AG10803 (cell line): ENCODE measurements at regions not wholly inside any gene's neighbourhood (a gene's known extent, or its start where the extent isn't known, plus 50 kb on each side); places are given as distances from the start of the nearest gene placed in this dataset.

Experiments used
- DNase-seq: peaks from one replicate; pipeline ENCODE4 v3.0.0; 2010; ENCODE audit warnings: low read depth
- H3K4me3 ChIP-seq: 2 replicates; pipeline ENCODE4 v1.5.1; 2011; ENCODE audit warnings: mild to moderate bottlenecking, low read length, control low read depth
- TF ChIP-seq, protein P1 (sequence below): conservative IDR thresholded peaks from 2 replicates; pipeline ENCODE4 v1.5.1; 2011; ENCODE audit warnings: mild to moderate bottlenecking, low read length, control low read depth, inconsistent platforms

GRCh38 chr9:13383216-13383615 lies 103.7 kb upstream of the MPDZ start:
- no peak for DNase-seq
- no peak overlapping the region for H3K4me3 ChIP-seq
- TF ChIP-seq, protein P1, sequence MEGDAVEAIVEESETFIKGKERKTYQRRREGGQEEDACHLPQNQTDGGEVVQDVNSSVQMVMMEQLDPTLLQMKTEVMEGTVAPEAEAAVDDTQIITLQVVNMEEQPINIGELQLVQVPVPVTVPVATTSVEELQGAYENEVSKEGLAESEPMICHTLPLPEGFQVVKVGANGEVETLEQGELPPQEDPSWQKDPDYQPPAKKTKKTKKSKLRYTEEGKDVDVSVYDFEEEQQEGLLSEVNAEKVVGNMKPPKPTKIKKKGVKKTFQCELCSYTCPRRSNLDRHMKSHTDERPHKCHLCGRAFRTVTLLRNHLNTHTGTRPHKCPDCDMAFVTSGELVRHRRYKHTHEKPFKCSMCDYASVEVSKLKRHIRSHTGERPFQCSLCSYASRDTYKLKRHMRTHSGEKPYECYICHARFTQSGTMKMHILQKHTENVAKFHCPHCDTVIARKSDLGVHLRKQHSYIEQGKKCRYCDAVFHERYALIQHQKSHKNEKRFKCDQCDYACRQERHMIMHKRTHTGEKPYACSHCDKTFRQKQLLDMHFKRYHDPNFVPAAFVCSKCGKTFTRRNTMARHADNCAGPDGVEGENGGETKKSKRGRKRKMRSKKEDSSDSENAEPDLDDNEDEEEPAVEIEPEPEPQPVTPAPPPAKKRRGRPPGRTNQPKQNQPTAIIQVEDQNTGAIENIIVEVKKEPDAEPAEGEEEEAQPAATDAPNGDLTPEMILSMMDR, result no peak

DNA sequence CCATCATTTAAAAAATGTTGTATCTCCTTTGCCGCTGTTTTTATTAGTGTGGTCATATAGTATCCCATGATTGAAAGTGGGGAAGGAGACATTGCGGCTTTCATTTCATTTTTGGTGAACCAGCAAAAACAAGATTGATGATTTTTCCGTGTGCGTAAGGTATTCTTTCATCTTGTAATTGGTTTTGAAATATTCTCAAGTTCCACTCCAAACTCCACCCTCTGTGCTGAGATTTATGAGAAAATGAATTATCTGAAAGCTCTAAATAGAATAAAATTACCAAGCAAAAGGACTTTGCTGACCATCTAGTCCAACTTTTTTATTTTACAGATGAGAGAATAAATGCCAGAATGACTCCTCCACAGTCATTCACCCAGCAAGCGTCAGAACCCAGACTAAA lies 103.1 kb upstream of the MPDZ start:
- TF ChIP-seq, protein P1, result no peak
- DNase-seq, result no peak
- no peak overlapping the region for H3K4me3 ChIP-seq

DNA sequence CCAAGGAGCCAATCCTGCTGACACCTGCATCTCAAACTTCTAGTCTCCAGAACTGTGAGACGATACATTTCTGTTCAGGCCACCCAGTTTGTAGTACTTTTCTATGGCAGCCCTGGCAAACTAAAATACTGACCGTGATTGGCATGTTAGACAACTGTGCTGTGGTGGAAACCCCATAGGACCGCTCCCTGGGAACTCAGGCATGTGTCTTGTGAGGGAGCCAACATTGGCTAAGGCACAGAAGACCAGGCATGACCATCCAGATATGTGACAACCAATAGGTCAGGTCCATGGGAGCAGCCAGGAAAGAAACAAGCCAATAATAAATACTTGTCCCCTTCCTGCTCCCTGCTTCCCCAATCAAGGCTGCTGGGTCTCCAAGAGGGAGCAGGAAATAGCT lies 101.4 kb upstream of the MPDZ start:
- no peak overlapping the region for H3K4me3 ChIP-seq
- DNase-seq, result no peak

GRCh38 chr9:13378154-13378553 lies 98.7 kb upstream of the MPDZ start:
- TF ChIP-seq, protein P1, result no peak
- DNase-seq, result peak; percentile 85
- H3K4me3 ChIP-seq, result no peak overlapping the region

More for the DNA sequence above, 101.4 kb upstream of the MPDZ start:
- TF ChIP-seq, protein P1, result no peak

DNA sequence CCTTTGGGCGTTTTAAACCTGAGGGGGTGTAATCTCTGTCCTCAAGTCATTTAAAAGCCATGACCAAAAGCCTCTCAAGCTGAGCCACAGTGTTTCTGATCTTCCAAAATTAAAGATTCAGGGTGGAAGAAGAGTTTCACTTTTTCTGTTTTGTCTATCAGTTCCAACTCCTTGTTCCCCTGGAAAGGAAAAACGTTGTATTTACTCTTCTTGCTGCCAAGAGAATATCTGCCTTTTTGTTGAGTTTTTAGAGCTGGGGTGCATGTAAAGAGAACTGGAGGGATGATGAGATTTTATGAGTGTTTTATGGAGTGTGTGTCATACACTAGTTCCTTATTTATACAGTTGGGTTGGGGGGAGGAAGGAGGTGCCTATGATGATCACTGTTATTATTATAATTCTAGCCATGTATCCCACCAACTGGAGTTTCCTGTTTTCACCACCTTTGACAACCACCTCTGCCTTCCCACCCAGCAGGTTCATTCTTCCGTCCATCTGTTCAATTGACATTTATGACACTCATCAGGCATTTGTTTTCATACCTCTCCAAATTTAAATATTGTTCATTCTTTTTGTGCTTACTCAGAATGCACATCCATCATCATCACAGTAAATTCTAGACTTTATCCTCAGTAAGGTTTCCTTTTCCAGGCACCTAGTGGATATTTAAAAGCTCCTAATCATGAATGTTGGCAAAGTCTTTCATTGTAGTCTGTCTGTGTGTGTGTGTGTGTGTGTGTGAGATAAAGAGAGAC lies 97.9 kb upstream of the MPDZ start:
- peak; percentile 53 for DNase-seq
- no peak overlapping the region for H3K4me3 ChIP-seq
- TF ChIP-seq, protein P1, result no peak

DNA sequence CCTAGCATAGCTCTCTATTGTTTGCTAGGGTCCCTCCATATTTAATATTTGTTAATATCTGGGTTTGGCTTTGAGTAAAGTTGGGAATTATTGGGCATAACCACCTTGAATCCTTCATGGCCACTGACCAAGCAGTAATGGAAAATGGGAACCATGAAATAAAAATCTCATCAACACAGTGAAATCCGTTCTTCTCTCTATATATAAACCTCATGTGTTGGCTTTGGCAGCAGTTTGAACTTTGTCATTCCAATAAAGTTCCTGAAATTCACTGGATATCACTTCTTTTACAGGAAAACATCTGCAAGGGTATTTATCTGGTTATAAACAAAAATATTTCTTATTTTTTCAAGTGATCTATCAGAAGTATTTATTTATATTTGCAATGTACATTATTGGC lies 93.0 kb upstream of the MPDZ start:
- no peak overlapping the region for H3K4me3 ChIP-seq
- TF ChIP-seq, protein P1, result no peak
- no peak for DNase-seq

- no peak for DNase-seq
- TF ChIP-seq, protein P1, result no peak
- H3K4me3 ChIP-seq, result no peak overlapping the region
Observed at GRCh38 chr9:13369431-13369830, 89.9 kb upstream of the MPDZ start.
